Bone marrow (tissue), 2 donors: ENCODE measurements at regions not wholly inside any gene's neighbourhood (a gene's known extent, or its start where the extent isn't known, plus 50 kb on each side); places are given as distances from the start of the nearest gene placed in this dataset.
"Not testable (repeated sequence)": the region's sequence is repeated elsewhere in the genome, so short reads cannot be mapped to it uniquely, and the experiment has no call there.

Experiments used
- DNase-seq, 2 donors: peaks; one replicate each; lab custom pipeline; 2025; lab: John Stamatoyannopoulos, UW

DNA sequence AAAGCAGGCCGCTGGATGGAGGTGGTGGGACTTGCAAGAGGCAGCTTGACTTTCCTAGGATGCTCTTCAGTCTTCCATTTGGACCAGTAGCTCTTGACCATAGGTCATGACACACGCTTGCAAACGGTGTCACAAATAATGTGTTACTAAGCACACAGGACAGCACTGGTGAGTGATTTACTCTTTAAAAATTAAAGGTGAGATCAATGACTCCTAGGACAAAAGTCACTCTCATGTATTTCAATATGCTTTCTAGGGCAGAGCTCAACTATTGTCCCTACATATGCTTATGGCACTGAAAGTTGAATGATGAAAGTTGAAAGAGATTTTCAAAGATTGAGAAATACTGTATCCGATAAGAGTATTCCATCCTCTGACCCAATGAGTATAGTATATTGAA lies 496.7 kb downstream of the EBF1 start:
- no peak for DNase-seq

DNA sequence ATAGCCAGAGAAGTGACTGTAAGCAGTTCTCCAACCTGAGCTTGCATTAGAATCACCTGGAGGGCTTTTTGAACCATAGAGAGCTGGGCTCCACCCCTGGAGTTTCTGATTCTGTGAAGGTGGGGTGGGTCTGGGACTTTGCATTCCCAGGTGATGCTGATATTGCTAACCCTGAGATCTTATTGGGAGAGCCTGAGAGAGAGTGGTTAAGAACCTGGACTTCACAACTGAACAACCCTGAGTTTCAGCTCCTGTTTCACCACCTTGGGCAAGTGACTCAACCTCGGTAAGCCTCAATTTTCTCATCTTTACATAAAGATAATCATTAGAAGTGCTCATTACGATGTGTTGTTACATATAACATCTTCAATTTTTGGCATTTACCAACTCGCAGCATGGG lies 498.6 kb downstream of the EBF1 start:
- no peak for DNase-seq

DNA sequence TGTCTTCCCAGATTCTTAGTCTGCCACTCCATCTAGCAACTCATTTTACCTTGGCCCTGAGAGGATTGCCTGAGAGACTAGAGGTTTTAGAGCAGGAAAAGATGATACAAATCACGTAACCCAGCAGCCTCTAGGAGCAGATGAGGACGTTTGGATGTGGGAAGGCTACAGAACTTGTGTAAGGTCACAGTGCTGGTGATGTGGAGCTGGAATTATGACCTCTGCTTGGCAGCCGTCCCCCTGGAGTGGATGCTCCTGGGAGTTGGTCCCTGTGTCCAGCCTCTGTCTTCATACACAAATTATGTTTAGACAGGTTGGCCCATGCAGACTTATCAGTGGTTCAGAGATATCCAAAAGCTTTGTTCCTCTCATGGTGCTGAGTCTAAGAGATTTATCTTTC lies 499.0 kb downstream of the EBF1 start:
- DNase-seq, result no peak

DNA sequence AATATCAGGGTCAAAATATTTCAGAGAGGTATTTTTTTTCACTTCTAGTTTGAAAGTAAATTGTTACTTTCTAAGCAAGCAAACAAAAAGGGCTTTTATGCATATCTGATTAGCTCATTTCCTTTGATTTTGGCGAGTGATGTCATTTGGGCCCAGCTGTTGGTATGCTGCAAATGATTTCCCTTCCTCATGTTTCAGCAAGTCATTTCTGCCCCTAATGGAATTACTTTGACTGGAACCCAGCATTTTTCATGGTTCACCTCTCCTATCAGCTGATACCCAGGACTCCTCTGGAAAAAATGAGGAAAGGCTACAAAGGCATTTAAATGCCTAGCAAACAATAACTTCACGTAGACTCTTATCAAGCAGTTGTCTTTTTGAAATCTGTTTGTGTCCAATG lies 500.6 kb downstream of the EBF1 start:
- DNase-seq, result no peak

DNA sequence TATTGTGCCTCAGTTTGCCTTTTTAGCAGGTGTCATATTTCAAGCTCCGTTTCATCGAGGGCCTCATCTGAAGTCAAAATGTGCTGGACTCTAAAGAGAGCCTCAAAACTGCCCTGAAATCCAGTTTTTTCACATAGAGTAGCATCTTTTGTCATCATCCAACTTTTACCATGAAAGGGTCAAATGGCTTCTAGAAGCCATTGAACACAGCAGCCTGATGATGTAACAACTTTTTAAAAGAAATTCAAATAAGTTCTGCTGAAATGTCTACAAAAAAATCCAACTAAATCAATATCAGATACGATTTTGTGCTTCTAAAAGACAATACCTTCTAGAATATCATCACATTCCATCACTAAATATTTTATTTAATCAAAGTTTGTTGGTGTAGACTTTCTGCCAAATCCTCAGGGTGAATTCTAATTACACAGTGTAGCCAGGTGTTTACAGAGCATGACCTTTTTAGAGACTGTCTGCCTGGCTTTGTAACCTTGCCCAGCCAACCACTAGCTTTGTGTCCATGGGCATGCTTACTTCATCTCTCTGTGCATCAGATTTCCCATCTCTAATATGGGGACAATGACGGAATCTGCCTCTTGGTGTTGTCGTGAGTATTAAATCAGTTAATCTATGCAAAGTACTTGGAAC lies 505.0 kb downstream of the EBF1 start:
- no peak for DNase-seq

DNA sequence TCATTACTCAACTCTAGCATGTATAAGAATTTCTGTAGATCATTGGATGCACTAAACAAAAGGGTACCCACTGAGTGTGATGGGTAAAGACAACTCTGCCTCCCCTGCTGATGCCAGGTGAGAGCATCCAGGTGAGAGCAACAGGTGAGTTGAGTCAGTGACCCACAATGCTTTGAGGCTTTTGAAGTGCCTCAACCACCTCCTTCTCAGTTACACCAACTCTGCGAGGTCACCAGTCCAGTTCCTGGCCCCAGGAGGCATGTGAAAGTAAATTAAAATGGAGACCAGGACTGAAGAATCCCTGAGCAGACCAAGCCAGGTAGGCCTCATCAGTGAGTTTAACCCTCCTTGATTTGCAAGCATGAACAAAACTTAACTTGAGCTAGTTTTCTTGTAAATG lies 505.8 kb downstream of the EBF1 start:
- no peak for DNase-seq

DNA sequence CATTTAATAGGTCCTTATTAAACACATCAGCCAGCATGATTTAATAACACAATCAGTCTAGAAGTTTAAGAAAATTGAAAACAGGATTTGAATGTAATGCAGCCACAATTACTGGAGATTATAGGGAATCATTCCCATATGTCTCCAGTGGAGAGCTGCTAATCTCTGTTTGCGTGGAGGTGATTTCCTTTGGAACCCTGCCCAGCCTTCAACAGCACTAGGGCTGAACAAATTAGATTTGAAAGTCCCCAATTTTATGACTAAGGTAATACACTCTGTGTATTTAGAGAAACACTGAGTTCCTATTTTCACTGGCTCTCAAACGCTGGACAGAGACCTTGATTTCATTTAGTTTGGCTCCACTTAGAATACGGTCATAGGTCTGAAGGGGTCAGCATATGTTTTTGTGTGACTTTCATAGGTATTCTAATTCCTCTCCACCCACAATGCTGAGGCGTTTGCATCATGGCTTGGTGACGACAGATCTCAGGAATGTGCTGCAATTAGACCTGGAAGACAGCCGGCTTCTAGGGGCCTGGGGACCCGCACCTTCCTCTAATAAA lies 508.3 kb downstream of the EBF1 start:
- no peak for DNase-seq

DNA sequence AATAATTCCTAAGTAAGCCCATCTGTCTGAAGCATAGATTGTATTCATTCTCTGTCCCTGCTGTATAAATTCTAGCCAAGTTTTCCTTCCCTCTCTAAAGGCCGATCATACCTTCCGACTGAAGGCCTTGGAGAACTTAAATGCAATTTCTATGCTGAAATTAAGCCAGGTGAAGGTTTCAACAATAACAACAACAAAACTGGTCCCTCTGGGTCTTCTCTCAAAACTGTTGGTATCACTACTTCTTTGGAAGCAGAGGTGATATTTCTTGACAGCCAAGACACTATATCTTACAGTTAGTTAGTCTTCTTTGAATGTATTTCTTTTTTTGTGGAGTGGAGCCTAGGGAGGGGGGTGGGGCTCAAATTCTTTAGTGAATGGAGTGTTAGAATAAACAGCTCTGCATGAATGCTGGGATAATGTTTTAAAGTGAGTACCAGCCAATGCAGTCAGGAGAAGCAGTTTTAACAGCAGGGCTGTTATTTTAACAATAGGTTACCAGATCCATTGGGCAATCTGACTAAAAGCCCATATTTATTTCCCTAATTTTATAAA lies 508.9 kb downstream of the EBF1 start:
- DNase-seq, result no peak

DNA sequence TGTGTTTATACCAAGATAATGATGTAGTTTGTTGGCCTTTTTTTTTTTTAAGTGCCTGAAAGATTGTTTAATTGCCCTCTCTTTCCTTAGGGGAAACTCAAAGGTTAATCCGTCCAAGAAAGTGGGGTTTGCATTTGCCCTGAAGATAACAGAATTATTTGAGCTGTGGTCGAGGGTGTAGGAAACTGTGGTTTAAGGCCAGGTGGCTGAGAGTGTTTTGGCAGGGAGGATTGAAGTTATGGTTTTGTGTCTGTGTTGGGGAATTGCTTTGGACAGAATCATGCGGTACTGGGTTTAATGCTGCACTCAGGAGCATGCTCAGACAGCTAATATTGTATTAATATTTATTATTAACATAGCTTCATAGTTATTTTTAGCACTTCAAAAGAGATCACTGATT lies 509.8 kb downstream of the EBF1 start:
- no peak for DNase-seq

DNA sequence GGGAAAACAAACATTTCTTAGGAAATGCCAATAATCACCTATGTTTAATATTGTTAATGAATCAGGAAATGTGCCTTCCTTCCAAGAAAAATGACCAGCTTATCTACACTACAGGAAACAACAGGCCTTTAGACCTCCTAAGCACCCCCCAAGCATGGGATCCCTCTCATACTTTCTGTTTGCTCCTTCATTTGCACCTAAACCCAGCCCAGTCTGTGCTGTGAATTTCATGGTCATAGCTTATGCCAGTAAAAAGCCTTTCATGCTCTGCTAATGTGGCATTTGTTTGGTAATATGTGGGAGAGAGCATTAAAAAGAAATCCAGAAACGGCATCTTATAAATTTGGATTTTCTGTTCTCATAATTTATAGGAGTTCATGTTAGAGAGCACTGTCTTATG lies 511.1 kb downstream of the EBF1 start:
- no peak for DNase-seq

DNA sequence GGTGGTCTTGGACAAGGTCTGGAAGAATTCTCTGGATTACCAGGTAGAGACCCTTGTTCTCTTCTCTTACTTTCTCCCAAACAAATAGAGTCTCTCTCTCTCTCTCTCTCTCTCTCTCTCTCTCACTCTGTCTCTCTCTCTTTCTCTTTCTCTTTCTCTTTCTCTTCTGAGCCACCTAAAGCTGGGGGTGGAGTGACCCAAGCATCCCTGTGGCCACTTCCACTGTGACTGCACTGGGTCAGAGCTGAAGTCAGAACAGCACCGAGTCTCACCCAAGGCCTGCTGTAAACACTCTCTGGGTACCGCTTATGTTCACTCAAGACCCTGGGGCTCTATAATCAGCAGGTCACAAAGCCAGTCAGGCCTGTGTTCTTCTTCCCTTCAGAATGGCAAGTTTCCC lies 513.7 kb downstream of the EBF1 start:
- no peak for DNase-seq

DNA sequence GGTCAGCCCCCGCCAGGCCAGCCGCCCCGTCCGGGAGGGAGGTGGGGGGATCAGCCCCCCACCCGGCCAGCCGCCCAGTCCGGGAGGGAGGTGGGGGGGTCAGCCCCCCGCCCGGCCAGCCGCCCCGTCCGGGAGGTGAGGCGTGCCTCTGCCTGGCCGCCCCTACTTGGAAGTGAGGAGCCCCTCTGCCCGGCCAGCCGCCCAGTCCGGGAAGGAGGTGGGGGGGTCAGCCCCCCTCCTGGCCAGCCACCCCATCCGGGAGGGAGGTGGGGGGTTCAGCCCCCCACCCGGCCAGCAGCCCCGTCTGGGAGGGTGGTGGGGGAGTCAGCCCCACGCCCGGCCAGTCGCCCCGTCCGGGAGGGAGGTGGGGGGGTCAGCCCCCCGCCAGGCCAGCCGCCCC lies 517.0 kb downstream of the EBF1 start:
- DNase-seq, result not testable (repeated sequence)

DNA sequence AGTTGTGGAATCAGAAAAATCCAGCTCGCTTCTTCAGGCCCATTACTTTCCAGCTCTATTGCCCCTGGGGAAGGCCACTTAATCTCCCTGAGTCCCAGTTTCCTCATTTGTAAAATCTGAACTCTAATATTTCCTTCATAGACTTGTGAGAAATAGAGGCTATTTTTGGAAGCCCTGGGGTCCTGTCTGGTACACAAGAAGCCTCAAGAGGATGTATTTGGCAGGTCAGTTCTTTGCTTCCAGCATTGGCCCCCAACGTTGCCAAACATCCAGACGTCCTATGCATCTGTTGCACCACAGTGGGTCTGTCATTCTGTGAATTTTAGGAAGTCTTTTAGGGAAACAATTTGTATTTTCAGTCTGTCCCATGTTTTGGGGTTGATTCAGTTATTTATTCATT lies 525.9 kb downstream of the EBF1 start:
- DNase-seq, result no peak

DNA sequence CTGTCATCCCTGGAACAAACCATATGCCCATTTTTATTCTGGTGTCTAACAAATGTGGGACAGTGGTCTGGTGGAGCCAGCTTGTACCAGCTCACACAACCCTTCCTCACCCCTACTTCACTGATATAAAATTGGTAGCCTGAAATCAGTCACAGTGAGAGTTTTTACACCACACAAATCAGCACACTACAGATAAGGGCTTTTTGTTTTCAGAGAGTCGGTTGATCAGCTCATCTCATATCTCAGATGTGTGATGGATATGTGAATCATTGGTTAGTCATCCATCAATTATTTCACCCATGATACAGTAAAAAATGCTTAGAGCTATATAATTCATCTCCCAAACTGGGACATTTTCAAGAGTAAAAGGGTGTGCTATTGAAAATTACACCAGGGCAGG lies 529.2 kb downstream of the EBF1 start:
- no peak for DNase-seq

DNA sequence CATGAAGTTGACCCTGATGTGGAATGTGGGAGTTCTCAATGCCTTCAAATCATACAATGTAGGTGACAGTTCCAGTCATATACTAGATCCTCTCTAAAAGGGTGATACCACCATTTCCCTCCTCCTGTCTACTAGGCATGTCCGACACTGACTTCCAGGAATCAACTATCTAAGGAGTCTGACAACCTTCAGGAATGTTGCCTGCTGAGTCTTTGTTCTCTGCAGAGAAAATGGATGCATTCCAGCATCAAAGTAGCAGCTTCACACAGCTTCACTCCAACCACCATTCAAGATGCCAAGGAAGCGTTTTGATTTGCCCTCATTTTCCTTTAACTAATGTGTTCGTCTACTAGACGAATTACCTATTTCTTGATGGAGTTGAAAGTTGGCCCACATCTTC lies 530.2 kb downstream of the EBF1 start:
- no peak for DNase-seq

DNA sequence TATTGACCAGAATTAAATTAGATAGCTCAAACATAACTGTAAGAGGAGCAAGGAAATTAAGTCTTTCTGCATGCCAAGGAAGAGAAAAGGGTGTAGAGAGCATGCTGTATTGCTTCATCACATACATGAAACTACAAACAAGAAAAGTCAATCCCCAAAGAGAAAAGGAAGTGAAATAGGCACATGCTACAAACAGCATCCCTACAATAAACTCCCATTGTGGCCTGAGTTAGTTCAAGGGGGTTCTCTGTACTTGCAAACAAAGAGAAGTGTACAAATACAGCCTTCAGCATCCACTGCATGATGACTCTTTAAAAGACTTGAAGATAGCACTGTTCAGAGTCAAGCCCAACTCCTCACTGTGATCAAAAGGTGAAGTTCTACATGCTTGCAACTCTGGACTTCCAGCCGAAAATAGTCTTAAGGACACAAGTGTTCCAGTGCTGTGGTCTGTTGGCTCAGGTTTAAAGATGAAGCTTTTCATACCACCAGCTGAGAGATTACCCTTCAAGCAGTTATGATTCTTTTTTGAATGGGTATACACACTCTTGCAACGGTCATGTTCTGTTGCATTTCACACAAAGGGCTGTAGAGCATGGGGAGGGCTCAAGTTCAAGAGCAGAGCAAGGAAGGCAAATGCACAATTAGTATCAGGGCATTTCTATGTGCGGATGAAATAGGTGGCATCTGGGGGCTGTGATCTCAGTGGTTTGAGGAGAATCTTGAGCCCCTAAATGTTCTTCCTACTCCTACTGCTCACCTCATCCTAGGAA lies 534.5 kb downstream of the EBF1 start:
- no peak for DNase-seq

DNA sequence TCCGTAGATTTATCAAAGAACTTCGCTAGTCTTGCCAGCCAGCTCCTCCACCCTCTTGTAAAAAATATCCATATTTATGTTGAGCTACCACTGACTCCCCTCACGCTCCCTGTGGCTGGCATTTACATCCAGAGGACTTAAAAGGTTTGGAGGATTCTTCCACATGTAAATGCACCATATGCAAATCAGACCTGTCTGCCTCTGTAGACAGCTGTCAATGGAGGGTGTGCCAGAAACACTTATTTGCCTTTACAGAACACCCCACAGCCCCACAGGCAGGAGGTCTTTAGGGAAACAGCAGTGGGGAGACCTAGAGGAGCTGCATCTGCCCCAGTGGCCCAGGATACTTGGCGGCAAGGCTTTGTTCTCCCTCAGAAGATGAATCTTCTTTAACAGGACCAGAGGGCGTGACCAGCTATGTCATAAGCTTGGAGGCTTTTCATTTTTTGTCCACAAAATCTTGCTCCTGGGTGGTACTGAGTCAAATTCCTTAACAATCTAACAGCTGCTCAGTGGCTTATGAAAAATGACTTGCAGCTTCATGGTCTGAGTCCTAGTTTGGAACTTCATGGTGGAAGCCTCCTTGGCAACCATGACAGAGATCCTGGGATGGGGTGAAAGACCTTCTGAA lies 535.8 kb downstream of the EBF1 start:
- DNase-seq, result no peak

DNA sequence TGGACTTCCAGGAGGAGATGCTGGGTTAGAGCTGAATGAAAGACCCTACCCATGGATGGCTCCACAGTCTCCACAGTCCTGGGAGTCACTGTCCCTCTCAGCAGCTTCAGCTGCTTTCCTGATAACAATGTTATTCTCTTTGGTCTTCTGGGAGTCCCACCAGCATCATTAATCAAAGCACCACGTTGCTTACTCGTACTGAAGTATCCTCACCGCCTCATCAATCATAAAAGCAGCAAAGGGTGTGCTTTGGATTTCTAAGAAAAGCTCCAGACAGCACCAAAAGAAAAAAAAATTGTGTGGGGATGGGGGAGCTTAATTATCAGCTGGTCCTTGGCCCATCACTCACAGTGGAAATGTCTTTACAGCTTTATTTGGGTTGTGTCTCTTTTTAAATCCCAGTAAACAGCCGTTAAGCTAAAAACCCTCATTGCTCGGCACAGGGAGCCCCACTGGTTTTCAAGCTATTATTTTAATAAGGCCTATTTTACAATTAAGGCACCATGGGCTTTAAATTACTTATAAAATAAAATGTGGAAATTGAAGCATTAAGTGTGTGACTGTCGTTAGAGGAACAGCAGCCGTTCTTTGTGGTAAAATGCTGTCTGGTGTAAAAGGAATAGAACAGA lies 538.0 kb downstream of the EBF1 start:
- no peak for DNase-seq

DNA sequence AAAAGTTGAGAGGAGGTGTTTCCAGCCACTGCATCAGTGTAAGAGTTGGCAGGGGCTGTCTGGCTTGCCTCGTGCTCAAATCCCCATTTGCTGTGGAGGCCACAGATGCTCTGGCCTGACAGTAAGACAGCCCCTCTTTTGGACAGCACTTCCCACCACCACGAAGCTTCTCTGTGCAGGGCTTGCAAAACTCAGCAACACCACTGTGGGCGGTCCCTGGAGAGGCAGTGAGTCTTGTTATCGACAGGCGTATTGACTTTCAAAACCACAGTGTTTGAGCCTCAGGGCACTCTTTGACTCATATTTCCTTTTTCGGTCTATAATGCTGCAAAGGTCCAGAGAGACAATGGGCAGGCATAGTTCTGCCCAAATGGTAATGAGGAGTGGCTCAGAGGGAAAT lies 539.5 kb downstream of the EBF1 start:
- no peak for DNase-seq

DNA sequence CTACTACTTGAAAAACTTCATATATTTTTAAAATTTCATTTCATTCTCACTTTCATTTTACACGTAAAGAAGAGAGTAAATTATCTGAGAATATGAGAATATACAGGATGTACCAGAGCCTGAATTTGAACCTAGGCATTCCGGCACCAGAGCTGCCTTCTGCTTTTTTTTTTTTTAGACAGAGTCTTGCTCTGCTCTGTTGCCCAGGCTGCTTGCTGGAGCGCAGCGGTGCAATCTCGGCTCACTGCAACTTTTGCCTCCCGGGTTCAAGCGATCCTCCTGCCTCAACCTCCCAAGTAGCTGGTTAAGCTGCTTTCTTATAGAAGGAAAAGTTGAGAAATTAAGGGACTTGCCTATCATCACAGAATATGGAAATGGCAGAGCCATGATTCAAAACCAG lies 540.1 kb downstream of the EBF1 start:
- no peak for DNase-seq

DNA sequence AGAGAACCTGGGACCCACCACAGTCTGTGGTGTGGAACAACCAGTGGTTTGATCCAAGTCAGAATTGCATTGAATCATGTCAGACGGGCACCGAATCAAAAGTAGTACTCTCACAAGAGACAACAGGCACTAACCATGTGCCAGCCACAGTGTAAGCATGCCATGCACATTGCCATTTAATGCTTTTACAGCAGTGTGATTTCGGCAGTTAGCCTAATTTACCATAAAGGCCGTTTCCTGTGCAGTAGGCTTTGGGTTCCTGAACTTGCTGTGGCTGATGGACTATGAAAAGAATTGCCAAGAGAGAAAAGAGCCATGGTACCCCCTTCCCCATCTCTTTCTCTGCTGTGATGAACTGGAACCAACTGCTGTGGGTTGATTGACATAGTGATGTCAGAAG lies 540.6 kb downstream of the EBF1 start:
- DNase-seq, result no peak

DNA sequence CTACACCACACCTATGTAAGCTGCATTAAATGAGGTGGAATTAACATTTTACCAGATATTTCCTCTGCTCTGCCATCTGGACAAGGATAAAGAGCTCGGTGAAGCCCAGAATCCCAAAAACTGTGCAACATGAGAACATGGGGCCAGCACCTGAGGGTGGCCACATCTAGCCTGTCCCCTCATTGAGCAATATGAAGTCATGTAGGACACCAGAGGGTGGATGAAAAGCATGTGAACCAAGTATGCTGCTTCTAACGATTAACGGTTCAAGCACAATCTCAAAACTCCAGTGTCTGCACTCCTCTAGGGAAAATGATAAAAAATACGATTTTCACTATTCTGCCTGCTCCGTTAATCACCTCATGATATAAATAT lies 545.8 kb downstream of the EBF1 start:
- no peak for DNase-seq
